Neural cell (in vitro differentiated cells): ENCODE measurements at regions not wholly inside any gene's neighbourhood (a gene's known extent, or its start where the extent isn't known, plus 50 kb on each side); places are given as distances from the start of the nearest gene placed in this dataset.

Experiments used
- H2AFZ ChIP-seq: fragments of 200-600, 300-800 bp; sonication (generic), shearing (Covaris generic); 2 replicates; pipeline ENCODE4 v1.6.0; 2014; ENCODE audit warnings: low read depth, mild to moderate bottlenecking, antibody characterized with exemption, low read length, moderate library complexity
- H3F3A ChIP-seq: fragments of 200-600 bp; shearing (Covaris generic); 2 replicates; pipeline ENCODE4 v1.6.1; 2016; ENCODE audit warnings: mild to moderate bottlenecking, moderate library complexity, mixed read lengths, antibody characterized with exemption, low read length; ENCODE audit not compliant: insufficient read depth, poor library complexity, severe bottlenecking
- H3K27ac ChIP-seq: fragments of 200-600, 300-800 bp; sonication (generic), shearing (Covaris generic); 2 replicates; pipeline ENCODE4 v1.5.1; 2014; ENCODE audit warnings: mild to moderate bottlenecking, low read length, moderate library complexity
- H3K27me3 ChIP-seq: fragments of 300-800, 200-600 bp; sonication (generic), shearing (Covaris generic); 2 replicates; pipeline ENCODE4 v1.6.0; 2014; ENCODE audit warnings: mild to moderate bottlenecking, low read depth, low read length, moderate library complexity; ENCODE audit not compliant: insufficient read depth
- H3K36me3 ChIP-seq: fragments of 300-800, 200-600 bp; sonication (generic), shearing (Covaris generic); 2 replicates; pipeline ENCODE4 v1.5.1; 2014; ENCODE audit warnings: mild to moderate bottlenecking, antibody characterized with exemption, low read length, moderate library complexity; ENCODE audit not compliant: insufficient read depth
- H3K4me2 ChIP-seq: fragments of 300-800, 200-600 bp; sonication (generic), shearing (Covaris generic); 2 replicates; pipeline ENCODE4 v1.6.0; 2014; ENCODE audit warnings: mild to moderate bottlenecking, low read length
- H3K4me3 ChIP-seq: fragments of 300-800, 200-600 bp; sonication (generic), shearing (Covaris generic); 2 replicates; pipeline ENCODE4 v1.5.1; 2014; ENCODE audit warnings: mild to moderate bottlenecking, low read length, moderate library complexity
- H3K79me2 ChIP-seq: fragments of 200-600 bp; shearing (Covaris generic); replicated peaks from 2 replicates; pipeline ENCODE4 v1.6.0; 2014; ENCODE audit warnings: mild to moderate bottlenecking, low read length, moderate library complexity; ENCODE audit not compliant: insufficient read depth
- H3K9ac ChIP-seq: fragments of 300-800, 200-600 bp; sonication (generic), shearing (Covaris generic); 2 replicates; pipeline ENCODE4 v1.6.1; 2016; ENCODE audit warnings: mild to moderate bottlenecking, low read length, mixed read lengths
- H3K9me2 ChIP-seq: fragments of 200-600 bp; shearing (Covaris generic); 2 replicates; pipeline ENCODE4 v1.6.1; 2016; ENCODE audit warnings: mild to moderate bottlenecking, low read length, mixed read lengths; ENCODE audit not compliant: insufficient read depth
- H3K9me3 ChIP-seq: fragments of 200-600, 300-800 bp; sonication (generic), shearing (Covaris generic); 2 replicates; pipeline ENCODE4 v1.6.1; 2016; ENCODE audit warnings: mild to moderate bottlenecking, mixed run types, low read length, moderate library complexity, mixed read lengths
- H4K20me1 ChIP-seq: fragments of 200-600 bp; shearing (Covaris generic); 2 replicates; pipeline ENCODE4 v1.6.1; 2016; ENCODE audit warnings: mild to moderate bottlenecking, mixed run types; ENCODE audit not compliant: insufficient read depth
- CTCF ChIP-seq: fragments of 450-650 bp; IDR thresholded peaks from 2 replicates; pipeline ENCODE4 v1.5.1; 2014; ENCODE audit warnings: antibody characterized with exemption, mild to moderate bottlenecking, moderate library complexity; ENCODE audit not compliant: poor library complexity, severe bottlenecking
- EP300 ChIP-seq: fragments of 450-650 bp; conservative IDR thresholded peaks from 2 replicates; pipeline ENCODE4 v1.6.1; 2014; ENCODE audit warnings: antibody characterized with exemption, mild to moderate bottlenecking, moderate library complexity; ENCODE audit not compliant: poor library complexity, severe bottlenecking
- EZH2 ChIP-seq: fragments of 200-600, 300-800 bp; shearing (Covaris generic), sonication (generic); IDR thresholded peaks from 2 replicates; pipeline ENCODE4 v1.6.1; 2014; ENCODE audit warnings: antibody characterized with exemption, low read length, borderline replicate concordance, mild to moderate bottlenecking; ENCODE audit not compliant: insufficient read depth, poor library complexity, severe bottlenecking
- MXI1 ChIP-seq: fragments of 450-650 bp; conservative IDR thresholded peaks from 2 replicates; pipeline ENCODE4 v1.6.1; 2014; ENCODE audit warnings: antibody characterized with exemption, mild to moderate bottlenecking; ENCODE audit not compliant: poor library complexity, severe bottlenecking
- POLR2AphosphoS5 ChIP-seq: IDR thresholded peaks from 2 replicates; pipeline ENCODE4 v1.6.1; 2012
- RAD21 ChIP-seq: fragments of 450-650 bp; conservative IDR thresholded peaks from 2 replicates; pipeline ENCODE4 v1.6.1; 2014; ENCODE audit warnings: antibody characterized with exemption, mild to moderate bottlenecking, moderate library complexity
- SMC3 ChIP-seq: fragments of 450-650 bp; conservative IDR thresholded peaks from 2 replicates; pipeline ENCODE4 v1.6.1; 2014; ENCODE audit warnings: antibody characterized with exemption, mild to moderate bottlenecking, moderate library complexity; ENCODE audit not compliant: poor library complexity
- TAF1 ChIP-seq: IDR thresholded peaks from 2 replicates; pipeline ENCODE4 v1.6.1; 2012; ENCODE audit warnings: low read depth
- TF ChIP-seq, protein P1 (sequence below): IDR thresholded peaks from 2 replicates; pipeline ENCODE4 v1.6.1; 2012; ENCODE audit warnings: borderline replicate concordance

DNA sequence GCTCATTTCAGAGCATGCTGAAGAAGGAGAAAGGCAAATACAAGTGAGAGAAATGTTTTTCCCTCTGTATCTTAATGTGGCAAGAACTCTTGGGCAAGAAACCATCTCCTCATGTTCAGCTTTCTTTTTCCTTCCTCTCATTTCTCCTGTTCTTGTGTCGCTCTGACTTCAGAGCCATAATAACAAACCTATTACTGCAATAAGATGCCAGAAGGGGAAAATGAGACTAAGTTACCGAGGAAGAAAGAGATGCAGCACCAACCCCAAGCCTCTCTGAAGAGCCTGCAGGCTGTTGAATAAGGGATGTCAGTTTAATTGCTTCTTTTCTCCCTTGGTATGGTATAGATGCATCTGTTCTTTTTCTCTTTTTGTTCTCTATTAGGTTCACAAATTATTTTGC, 170.1 kb upstream of the GLRA1 start:
- Histone ChIP-seq H4K20me1 (no peaks in the 10 kb centered on the region), H3K9me2 (no peaks in the 10 kb centered on the region), H3K27ac (no peak overlapping the region)

GRCh38 chr5:152094060-152094459, 169.4 kb upstream of the GLRA1 start:
- Histone ChIP-seq H3K27me3 (no peaks in the 10 kb centered on the region), H3K4me2 (no peak overlapping the region), H3F3A (no peaks in the 10 kb centered on the region), H4K20me1 (no peaks in the 10 kb centered on the region), H3K9me2 (no peaks in the 10 kb centered on the region), H3K4me3 (no peak overlapping the region), H3K9me3 (no peaks in the 10 kb centered on the region), H3K9ac (no peak overlapping the region), H3K79me2 (no peaks in the 10 kb centered on the region), H3K36me3 (no peaks in the 10 kb centered on the region), H2AFZ (no peak overlapping the region), H3K27ac (no peak overlapping the region)
- TF ChIP-seq EP300, result no peak
- no peak for TF ChIP-seq POLR2AphosphoS5
- no peak for TF ChIP-seq EZH2
- no peak for TF ChIP-seq SMC3
- no peak for TF ChIP-seq CTCF
- TF ChIP-seq, protein P1, sequence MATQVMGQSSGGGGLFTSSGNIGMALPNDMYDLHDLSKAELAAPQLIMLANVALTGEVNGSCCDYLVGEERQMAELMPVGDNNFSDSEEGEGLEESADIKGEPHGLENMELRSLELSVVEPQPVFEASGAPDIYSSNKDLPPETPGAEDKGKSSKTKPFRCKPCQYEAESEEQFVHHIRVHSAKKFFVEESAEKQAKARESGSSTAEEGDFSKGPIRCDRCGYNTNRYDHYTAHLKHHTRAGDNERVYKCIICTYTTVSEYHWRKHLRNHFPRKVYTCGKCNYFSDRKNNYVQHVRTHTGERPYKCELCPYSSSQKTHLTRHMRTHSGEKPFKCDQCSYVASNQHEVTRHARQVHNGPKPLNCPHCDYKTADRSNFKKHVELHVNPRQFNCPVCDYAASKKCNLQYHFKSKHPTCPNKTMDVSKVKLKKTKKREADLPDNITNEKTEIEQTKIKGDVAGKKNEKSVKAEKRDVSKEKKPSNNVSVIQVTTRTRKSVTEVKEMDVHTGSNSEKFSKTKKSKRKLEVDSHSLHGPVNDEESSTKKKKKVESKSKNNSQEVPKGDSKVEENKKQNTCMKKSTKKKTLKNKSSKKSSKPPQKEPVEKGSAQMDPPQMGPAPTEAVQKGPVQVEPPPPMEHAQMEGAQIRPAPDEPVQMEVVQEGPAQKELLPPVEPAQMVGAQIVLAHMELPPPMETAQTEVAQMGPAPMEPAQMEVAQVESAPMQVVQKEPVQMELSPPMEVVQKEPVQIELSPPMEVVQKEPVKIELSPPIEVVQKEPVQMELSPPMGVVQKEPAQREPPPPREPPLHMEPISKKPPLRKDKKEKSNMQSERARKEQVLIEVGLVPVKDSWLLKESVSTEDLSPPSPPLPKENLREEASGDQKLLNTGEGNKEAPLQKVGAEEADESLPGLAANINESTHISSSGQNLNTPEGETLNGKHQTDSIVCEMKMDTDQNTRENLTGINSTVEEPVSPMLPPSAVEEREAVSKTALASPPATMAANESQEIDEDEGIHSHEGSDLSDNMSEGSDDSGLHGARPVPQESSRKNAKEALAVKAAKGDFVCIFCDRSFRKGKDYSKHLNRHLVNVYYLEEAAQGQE, result no peak
- TF ChIP-seq TAF1, result no peak
- no peak for TF ChIP-seq MXI1
- no peak for TF ChIP-seq RAD21

More for the DNA sequence above, 170.1 kb upstream of the GLRA1 start:
- Histone ChIP-seq H3F3A (no peaks in the 10 kb centered on the region), H3K9ac (no peak overlapping the region), H3K4me3 (no peak overlapping the region), H3K4me2 (no peak overlapping the region), H3K79me2 (no peaks in the 10 kb centered on the region), H3K36me3 (no peaks in the 10 kb centered on the region), H2AFZ (no peak overlapping the region), H3K9me3 (no peaks in the 10 kb centered on the region), H3K27me3 (no peaks in the 10 kb centered on the region)
- no peak for TF ChIP-seq SMC3
- no peak for TF ChIP-seq RAD21

GRCh38 chr5:152092580-152092979, 167.9 kb upstream of the GLRA1 start:
- H3K9me2 ChIP-seq, result no peaks in the 10 kb centered on the region
- TF ChIP-seq CTCF, result no peak
- TF ChIP-seq MXI1, result no peak
- no peak for TF ChIP-seq EP300
- no peak for TF ChIP-seq TAF1
- no peak for TF ChIP-seq RAD21
- TF ChIP-seq SMC3, result no peak
- no peak for TF ChIP-seq POLR2AphosphoS5
- TF ChIP-seq, protein P1, result no peak
- no peak for TF ChIP-seq EZH2
- H3K27me3 ChIP-seq, result no peaks in the 10 kb centered on the region
- no peaks in the 10 kb centered on the region for H3F3A ChIP-seq
- H2AFZ ChIP-seq, result no peak overlapping the region
- H3K9me3 ChIP-seq, result no peaks in the 10 kb centered on the region
- no peak overlapping the region for H3K27ac ChIP-seq
- no peaks in the 10 kb centered on the region for H3K79me2 ChIP-seq
- H3K4me2 ChIP-seq, result no peak overlapping the region
- H3K36me3 ChIP-seq, result no peaks in the 10 kb centered on the region
- H3K4me3 ChIP-seq, result no peak overlapping the region
- H4K20me1 ChIP-seq, result no peaks in the 10 kb centered on the region
- no peak overlapping the region for H3K9ac ChIP-seq
